Stimulated activated CD4-positive, alpha-beta T cell treated with anti-CD3 and anti-CD28 coated beads, Interleukin-2, amount 100 ng/mL, for 48 hours (primary cell): ENCODE measurements at regions not wholly inside any gene's neighbourhood (a gene's known extent, or its start where the extent isn't known, plus 50 kb on each side); places are given as distances from the start of the nearest gene placed in this dataset.

Experiments
- DNase-seq, 2 donors: peaks; one replicate each; pipeline ENCODE4 v3.0.0-alpha.2; 2020

DNA sequence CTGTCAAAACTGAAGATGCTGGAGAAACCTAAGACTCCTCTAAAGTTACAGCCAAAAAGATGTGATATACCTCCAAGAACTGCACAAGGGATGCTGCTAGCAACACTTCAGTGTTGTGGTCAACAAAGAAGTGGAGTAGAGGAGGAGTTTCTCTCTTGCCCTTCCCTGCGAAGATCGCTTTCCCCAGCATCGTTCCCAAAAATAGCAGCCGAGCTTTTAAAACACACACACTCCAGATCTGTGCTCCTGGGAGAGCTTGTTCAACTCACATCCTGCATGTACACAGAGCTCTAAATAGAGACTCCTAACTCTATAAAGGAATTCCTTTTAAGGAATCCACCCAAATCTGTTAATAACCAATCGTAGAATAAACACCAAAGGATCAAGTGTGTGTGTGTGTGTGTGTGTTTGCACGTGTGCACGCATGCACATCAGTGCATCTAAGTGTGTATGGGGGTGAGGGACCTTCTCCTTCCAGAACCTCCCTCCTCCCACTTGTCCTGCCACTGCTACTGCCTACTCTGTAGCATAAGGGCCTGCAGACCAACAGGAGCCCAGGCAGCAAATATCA is 58.5 kb downstream of the PSMG1 start:
- no peak for DNase-seq

DNA sequence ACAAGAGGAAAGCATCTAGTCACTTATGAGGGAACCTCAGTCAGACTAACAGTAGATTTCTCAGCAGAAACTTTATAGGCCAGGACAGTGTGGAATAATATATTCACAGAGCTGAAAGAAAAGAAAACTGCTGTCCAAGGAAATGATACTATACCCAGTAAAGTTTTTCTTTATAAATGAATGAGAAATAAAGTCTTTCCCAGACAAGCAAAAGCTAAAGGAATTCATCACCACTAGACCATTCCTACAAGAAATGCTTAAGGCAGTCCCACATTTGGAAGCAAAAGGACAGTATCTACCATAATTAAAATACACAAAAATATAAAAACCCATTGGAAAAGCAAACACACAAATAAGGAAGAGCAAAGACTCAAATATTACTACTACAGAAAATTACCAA is 59.9 kb downstream of the PSMG1 start:
- no peak for DNase-seq

DNA sequence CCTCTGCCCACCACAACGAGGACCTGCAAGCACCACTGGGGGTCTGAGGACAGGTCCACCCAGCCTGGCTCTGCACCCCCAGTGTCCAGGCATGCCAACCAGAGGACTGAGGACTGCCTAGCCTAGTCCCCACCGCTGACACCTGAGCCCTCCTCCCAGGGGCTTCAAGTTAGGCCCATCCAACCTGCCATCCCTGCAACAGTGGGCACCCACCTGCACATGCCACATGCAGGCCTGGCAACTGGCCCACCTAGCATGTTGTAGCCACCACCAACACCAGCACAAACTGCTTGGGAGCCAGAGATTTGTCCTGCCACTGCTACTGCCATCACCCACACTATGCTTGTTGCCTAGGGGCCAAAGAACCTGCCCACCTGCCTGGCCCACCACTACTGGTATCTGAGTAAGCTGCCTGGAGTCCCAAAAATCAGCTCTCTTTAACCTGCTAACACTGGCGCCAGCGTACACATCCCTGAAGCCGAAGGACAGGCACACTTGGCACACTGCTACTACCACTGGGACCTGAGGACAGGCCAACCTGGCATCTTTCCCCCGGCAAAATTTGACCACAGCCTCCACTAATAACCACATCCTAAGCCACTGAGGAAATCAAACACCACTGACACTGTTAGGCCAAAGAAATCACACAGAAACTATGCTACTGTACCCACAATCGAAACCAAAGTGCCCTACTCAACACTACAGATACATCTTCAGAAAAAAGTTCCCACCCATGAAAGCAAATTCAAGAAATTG is 61.5 kb downstream of the PSMG1 start:
- no peak for DNase-seq

DNA sequence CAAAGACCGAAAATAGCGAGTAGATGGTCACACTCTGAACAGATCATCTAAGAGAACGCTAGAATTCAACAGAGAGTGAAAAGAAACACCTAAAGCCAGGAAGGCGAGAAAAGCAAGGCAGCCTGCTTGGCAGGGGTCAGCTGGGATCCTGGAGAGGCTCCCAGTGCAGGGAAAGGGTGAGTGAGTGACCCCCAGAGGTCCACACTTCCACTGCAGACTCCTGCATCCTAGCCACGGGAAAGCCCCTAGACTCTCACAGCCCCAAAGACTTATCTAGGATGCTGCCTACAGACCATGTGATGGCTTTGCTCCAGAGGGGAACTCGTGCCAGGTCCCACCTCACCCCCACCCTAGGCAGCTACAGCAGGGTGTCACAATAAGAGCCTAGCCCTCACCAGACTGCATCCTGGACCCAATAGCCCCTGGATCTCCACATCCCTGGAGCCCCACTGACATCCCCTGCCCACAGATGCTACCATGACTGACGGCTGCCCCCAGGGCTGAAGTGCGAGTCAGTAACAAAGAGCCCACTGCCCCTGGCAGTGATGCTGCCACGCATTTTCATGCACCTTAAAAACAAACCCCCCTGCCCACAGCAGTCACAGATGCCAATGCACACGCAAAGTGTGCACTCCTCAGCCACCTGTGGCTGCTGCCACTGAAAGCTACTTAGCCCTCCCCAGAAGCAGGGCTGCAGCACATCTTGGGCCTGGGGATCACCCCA is 62.2 kb downstream of the PSMG1 start:
- DNase-seq, result no peak

DNA sequence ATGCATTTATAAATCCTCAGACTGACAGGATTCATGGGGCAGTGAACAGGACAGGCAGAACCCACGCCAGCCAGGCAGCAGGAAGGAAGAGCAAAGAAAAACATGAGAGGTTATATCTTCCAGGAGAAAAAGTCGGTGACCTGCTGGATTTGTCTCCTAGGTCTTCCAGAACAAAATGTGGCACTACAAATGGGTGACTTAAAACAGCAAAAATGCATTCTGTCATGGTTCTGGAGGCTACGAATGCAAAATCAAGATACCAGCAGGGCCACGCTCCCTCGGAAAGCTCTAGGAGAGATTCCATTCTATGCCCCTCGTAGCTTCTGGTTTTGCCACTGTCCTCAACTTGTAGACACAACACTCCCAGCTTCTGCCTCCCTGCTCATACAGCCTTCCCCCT is 63.4 kb downstream of the PSMG1 start:
- DNase-seq, result no peak

DNA sequence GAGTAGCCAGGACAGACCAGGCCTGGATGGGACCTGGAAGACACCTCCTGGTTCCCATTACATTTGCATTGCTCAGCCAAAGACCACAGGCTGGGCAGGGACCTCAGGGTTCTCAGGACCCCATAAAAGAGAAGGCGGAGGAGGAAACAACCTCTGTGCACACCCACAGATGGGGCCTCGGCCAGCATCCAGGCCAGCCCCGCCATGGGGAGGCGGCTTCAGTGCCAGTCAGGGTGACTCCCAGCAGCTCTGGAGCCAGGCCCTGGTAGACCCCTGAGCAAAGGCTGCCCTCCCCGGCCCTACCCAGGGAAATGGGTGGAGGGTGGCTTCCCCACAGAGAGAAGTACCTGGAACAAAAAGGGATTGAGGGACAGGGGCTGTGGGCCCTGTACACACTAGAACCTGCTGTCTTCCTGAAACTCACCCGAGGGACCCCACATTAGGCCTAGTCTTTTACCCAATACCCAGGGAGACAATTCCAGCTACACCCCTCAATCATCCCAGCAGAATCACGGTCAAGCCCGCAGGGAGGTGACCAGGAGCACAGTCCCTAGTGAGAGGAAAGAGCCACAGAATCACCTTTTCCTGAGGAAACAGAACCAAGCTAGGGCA is 64.5 kb downstream of the PSMG1 start:
- no peak for DNase-seq

DNA sequence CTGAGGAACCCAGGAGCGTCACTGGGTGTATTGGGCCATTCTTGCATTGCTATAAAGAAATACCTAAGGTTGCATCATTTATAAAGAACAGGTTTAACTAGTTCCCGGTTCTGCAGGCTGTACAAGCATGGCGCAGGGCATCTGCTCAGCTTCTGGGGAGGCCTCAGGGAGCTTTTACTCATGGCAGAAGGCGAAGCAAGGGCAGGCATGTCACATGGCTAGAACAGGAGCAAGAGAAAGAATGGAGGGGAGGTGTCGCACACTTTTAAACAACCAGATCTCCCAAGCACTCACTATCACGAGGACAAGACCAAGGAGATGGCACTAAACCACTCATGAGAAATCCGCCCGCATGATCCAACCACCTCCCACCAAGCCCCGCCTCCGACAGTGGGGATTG is 65.2 kb downstream of the PSMG1 start:
- no peak for DNase-seq

DNA sequence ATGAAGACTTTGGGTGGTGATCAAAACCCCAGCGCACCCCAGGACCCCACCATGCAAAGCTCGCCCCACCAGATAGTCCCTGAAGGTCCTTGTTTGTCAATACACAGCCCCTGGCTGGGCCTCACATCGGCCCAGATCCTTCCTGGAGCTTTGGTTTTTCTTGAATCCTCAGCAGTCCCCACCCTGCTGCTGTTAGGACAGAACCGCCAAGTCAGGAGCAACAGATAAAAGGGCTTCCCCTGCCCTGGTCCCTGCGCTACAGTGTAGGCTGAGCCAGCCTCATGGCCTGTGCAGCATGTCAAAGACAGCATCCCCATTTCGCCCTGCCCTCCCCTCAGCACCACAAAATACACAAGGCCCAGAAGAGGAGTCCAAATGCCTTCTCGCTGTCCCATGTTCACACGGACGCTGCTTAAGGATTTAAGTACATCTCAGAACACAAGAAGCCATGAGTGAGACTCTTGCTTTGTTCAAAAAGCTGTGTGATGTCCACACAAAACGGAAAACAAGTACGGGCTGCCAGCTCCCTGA is 65.7 kb downstream of the PSMG1 start:
- DNase-seq, result no peak

DNA sequence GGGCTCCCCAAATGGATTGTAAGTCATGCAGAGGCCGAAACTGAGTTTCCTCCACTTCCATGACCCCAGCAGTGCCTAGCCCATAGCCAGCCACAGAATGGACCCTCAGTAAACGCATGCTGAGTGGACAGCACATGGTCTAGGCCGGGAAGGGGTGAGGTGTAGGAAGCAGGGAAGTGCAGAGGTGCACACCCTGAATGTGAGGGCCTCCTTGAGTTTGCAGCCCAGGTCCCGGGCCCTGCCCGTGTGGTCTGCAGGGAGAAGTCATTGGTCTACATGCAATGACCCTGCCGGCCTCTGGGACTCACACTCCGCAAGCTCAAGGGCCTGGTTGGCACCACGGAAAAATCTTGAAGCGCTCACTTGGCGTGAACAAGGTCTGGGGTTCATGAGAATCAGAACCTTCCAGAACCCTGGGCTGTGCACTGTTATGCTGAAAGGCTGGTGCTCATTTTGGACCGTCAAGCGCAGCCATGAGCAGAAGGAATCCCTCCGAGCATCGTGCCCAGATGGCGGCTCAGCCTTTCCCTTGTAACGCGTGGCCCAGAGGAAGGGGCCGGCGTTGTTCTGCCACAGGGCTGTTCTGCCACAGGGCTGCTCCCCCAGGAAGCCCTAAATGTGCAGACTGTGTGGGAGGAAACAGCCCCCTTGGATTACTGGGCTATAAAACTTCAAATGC is 66.4 kb downstream of the PSMG1 start:
- DNase-seq, result no peak

DNA sequence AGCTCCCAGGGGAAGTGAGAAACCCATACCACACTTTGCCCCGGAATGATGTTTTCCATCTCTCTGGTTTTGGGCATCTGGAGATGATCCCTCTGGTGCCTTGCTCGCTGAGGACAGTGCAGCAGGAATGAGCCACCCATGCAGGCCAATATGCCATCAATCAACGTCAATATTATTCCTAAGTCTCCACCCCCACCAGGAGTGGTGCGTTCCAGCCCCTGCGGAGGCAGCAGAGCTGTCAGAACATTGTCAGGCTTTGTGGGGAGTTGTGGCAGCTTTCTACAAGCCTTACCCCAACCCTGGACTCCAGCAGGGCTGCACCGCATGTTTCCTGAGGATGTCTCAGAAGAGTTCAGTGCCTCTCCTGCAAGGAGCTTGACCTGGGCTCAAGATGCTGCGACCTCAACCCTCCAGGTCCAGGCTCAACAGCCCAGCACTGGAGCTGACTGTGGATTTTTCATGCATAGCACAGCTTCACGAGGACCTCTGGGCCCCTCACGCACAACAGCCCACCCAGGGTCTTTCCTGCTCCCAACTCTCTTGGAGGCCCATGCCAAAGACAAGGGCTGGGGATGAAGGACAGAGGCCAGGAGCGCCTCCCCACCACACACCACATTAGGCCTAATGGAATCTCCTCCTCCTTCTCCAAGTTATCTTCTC is 67.5 kb downstream of the PSMG1 start:
- no peak for DNase-seq

DNA sequence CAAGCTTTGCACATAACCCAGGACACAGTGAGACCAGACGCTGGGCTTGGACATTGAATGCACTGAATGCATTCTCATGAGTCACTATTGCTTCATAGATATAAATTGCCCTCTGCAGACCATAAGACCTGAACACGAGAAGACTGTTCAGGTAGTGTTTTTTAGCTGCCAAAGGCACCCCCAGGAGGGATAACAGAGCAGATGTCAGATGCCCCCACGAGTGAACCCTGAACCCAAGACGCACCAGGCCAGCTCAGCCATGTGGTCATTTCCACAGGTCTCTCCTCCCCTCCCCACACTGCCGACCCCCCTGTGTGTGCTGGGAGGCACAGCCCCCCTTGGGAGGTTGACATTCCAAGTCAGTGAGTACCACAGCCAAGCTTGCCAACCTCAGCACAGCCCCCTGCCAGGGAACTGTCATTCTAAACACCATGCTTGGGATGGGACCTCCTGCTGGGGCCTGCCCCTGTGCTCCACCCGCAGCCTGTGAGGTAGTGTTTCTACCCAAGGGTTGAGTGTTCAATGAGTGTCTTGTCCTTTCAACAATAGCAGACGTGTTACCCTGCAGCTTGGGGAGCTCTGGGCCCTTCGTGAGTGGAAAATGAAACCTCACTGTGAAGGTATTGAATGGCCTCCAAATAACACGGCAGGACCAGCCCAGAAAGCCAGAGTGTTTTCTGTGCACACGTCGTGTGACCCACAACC is 68.2 kb downstream of the PSMG1 start:
- DNase-seq, result no peak

DNA sequence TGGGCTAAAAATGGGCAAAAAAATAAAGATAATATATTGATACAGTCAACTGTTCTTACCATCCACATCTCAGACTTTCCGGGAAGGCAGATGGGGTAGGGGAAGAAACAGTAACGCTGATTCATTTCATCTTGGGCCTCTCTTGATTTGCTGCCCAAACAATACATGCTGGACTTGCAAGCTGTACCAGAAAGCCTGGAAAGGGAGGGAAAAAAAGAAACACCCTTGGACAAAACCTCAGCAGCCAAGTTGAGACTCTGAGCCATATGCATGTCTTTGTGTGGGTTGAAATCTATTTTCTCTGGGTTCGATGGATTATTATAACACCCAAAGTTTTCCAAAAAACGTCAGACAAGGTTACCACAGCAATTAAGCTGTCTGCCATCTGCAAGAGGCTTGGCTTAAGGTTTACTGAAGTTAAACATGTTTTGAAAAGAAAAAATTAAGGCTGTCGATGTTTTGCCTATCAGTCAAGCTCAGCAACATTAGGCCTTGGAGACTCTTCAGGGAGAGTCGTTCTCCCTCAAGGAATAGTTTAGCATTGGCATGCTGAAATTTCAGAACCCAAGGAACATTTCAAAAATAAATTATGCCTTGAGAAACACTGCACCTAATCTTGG is 71.2 kb downstream of the PSMG1 start:
- no peak for DNase-seq

DNA sequence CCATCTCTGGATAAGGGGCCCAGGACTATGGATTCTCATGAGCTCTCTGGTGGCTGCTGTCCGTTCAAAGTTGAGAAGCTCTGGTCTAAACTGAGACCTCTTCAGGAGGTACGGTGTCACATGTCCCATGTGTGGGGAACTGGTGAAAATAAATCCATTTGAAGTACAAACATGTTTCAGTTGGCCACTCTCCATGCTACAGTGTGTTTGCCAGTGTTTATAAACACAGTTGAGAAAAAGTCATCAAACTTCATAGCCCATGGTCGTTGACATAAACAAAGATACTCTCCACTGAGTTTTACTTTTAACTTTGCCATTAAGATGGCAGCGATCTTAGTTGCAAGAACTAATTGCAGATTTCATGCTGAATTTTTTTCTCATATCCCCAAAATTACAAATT is 72.8 kb downstream of the PSMG1 start:
- DNase-seq, result no peak

DNA sequence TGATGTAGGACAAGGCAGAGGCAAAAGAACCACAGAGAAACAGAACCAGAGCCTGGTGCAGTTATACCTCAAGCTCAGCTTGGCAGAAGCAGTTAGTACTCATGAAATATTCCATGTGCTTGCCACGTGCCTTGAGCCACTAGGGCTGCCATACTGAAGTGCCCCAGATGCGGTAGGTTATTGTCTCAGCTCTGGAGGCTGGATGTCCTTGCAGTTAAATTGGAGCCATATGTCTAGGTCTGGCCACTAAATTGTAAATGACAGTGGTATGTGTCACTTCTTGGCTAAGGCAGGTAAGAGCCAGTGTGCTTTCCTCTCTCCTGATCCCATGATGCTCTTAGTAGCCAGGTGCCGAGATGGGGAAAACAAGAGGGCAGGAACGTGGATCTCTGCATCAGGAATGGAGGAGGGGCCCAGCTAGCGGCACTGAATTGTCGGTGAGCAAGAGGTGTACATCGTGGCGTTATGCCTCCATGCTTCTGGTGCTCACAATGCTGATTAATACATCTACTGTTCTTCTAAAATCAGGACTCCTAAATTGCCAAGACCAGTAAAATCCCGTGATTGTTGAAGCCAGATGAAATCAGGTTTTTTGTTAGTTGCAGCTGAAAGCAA is 73.5 kb downstream of the PSMG1 start:
- DNase-seq, result no peak

DNA sequence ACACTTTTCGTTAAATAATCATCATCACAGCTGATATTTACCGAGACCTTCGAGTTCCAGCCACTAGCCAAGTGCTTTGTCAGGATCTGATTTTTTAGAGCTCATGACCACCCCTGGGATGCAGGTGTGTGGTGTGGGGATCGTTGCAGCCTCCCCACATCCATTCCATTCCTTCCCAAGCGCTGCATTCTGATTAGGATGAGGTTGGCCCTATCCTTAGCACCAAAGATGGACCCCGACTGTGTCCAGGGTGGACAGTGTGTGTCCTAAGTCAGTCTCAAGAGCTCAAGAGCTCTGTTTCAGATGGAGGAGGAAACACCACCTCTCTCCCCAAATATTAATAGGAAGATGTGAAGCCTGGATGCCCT is 74.1 kb downstream of the PSMG1 start:
- no peak for DNase-seq

DNA sequence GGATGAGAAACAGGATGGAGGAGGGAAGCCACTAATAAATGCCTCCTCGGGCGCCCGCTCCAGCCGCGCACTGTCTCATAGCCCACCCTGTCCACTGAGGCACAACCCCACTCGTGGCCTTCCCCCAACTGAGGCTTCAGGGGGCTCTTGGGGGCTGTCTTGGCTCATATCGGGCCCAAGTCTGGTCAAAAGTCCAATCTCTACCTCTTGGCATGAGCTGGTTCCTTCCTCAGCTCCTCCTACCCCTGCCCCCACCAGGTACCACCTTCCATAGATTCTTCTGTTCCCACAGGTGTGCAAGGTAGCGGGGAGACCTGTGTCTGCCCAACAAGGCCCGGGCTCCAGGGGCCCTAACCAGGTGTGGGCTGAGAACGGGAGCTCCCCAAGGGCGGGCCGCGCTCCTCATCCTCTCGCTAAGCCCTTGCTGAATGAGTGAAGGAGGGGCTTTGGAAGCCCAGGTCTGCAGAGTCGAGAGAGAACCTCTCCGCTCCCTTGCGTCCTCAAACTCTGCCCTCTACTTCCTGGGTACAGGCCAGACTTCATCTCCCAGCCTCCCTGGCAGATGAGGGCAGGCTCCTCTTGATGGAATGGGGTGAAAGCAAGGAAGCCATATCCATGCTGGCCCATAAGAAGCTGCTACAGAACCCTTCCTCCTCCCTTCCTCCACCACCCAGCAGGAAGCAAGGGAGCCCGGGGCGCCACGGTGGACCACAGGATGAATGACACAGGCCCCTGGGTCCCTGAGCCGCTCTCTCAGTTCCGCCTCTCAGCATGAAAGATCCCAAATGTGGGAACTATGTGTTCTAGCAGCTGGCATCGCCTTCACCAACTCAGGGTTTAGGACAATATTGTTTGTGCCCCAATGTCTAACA is 74.7 kb downstream of the PSMG1 start:
- no peak for DNase-seq

DNA sequence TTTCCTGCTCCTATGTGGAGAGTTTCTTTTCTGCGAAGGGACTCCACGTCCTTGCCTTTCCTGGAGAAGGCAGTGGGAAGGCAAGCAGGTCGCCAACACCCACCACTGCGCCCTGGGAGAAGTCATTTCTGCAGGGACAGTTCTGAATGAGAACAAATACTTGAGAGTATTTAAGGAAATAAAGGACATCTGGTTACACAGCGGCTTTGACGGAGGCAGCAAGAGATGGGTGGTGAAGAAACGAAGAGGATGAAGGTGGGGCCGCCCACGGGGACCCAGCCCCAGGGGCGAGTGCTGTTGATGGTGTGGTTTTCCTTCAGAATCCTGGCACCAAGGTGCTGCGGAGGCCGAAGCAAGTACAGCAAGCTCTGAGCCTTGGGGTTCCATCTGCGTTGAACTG is 75.5 kb downstream of the PSMG1 start:
- no peak for DNase-seq

DNA sequence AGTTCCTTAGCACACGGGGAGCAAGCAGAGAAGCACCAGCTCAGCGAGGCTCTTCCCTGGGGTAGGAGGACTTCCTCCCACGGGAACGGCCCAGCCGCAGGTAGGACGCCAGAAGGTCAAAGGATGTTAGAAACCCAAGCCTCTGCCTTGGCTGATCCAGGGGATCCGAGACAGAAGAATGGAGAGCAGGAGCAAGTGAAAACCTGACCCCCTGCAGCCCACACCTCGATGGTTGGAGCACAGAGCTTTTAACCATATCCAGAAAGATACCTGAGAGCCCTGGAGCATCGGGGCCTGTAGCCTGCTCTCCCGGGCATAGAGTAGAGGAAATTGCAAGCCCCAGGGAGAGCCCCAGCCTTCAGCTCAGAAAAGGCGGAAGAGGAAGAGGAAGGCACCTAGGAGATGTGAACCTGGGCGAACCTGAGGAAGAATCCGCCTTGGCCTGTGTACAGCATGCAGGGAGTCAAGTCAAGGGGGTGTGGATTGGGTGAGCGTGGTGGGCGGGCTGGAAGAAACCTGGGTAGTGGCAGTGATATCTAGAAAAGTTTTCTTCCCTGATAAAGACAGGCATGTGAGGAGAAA is 76.3 kb downstream of the PSMG1 start:
- DNase-seq, result no peak

DNA sequence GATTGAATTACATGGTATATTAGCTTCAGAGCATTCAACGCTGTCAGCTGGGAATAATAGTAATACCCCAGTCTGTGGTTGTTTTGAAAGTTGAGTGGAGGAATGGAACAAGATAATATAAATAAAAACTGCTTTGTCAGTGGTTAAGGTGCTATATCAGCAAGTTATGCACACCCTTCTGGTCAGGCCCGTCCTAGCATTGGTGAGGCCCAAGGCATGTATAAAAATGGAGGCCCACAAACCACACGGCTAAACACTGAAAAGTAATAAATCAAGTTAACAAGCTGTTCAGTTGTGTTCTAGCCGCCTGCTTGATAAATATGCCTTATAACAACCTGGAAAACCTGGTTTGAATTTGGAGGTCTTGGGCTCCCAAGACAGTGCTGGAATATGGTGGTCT is 77.4 kb downstream of the PSMG1 start:
- DNase-seq, result no peak

DNA sequence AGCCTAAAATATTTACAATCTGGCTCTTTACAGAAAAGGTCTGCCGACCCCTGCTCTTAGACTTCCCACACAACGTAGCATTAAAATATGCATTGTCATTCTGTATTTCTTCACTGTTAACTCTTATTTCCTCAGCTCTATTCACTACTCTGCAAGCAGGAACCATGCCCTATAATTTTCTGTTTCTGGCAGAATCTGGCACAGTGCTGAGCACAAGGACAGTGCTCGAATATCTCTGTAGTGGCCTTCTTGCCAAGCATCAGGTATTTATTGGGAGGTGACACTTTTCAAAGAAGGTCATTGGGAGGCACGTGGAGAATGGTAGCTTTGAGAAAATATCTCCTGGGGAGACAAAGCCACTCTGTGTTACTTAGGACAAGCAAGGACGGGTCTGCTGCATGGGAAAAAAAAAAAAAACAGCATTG is 77.9 kb downstream of the PSMG1 start:
- no peak for DNase-seq
